Heart right ventricle (tissue), 16 donors: ENCODE measurements at regions not wholly inside any gene's neighbourhood (a gene's known extent, or its start where the extent isn't known, plus 50 kb on each side); places are given as distances from the start of the nearest gene placed in this dataset.

ENCODE experiments used
- ATAC-seq, 8 donors: fragments of 200-7000 bp; cut with Tn5 transposase; one replicate each; pipeline ENCODE4 v1.9.1; 2020; ENCODE audit warnings: mild to moderate bottlenecking in 8 of 8, moderate library complexity in 8 of 8, moderate number of reproducible peaks in 1 of 8
- DNase-seq, 2 donors: peaks; one replicate each; pipeline ENCODE4 v3.0.0-alpha.2; 2020
- H3K27ac ChIP-seq, 10 donors: fragments of 200-600 bp; sonication (generic) in 2 of 10; one replicate each; pipeline versions ENCODE4 v1.5.0 to v1.8.0; 2020 to 2022; ENCODE audit warnings: mild to moderate bottlenecking in 3 of 10
- H3K27me3 ChIP-seq, 7 donors: fragments of 200-600 bp; one replicate each; pipeline ENCODE4 v1.8.0; 2021 to 2022; ENCODE audit warnings: mild to moderate bottlenecking in 2 of 7
- H3K36me3 ChIP-seq, 9 donors: fragments of 200-600 bp; sonication (generic) in 1 of 9; one replicate each; pipeline versions ENCODE4 v1.5.0 to v1.8.0; 2020 to 2022; ENCODE audit warnings: mild to moderate bottlenecking in 2 of 9
- H3K4me1 ChIP-seq, 9 donors: fragments of 200-600 bp; sonication (generic) in 1 of 9; one replicate each; pipeline versions ENCODE4 v1.5.0 to v1.8.0; 2020 to 2022; ENCODE audit warnings: mild to moderate bottlenecking in 4 of 9
- H3K4me3 ChIP-seq, 10 donors: fragments of 200-600 bp; sonication (generic) in 2 of 10; one replicate each; pipeline versions ENCODE4 v1.5.0 to v1.8.0; 2020 to 2022; ENCODE audit warnings: mild to moderate bottlenecking in 7 of 10, moderate library complexity in 2 of 10
- H3K9me3 ChIP-seq, 11 donors: fragments of 200-600 bp in 10 of 11; sonication (generic) in 2 of 11; one replicate each; pipeline versions ENCODE4 v1.5.0 to v1.8.0; 2013 to 2022; ENCODE audit warnings: mild to moderate bottlenecking in 2 of 11, control low read depth in 1 of 11, moderate library complexity in 1 of 11
- WGBS, 2 donors: extraction: QIAGEN DNeasy Blood & Tissue Kit; methylation state at CpG; one replicate each; pipeline ENCODE4 v1.1.7; 2013; ENCODE audit warnings: inconsistent platforms in 1 of 2; 5-methylcytosine and 5-hydroxymethylcytosine counted together
- intact Hi-C, 10 donors: fragments of 100-400 bp; cut with DNase I; formaldehyde crosslinking; loops; one replicate each; pipeline versions ENCODE4 v1.11.1 to v1.14.2; 2022
- TF ChIP-seq, protein P1 (sequence below), 9 donors: fragments of 200-600 bp; sonication (generic) in 2 of 9; IDR thresholded peaks; one replicate each; pipeline versions ENCODE4 v1.5.0 to v1.8.0; 2021 to 2022; ENCODE audit warnings: antibody characterized with exemption in 9 of 9, mild to moderate bottlenecking in 5 of 9, moderate library complexity in 1 of 9
- donor health status: Arrhythmogenic right ventricular cardiomyopathy.
- donor health status: ischemic (EF 13 %, LVEDD 7.1; RV severe dilation, severe dysfunction).
- donor health status: healthy with polysubstance abuse.
- donor health status: DM: no; HTN: yes; CAD: no.
- donor health status: DM: no; HTN: no; CAD: no.
- donor health status: ischemic (EF 25% LVEDD 6.9; RV normal size, moderate dysfunction).
- donor health status: ischemic (EF 25% LVEDD 5.7; RV mildly dilated, moderate dysfunction).
- donor health status: healthy.
- donor health status: DM: yes; HTN: yes; CAD: no.
- donor health status: Ischemic cardiomyopathy.
- donor health status: ischemic (EF 35%, LVEDD 5.7; RV mildly dilated, moderate dysfunction).
- donor health status: nonischemic (EF 11% LVEDD 7.7; RV severe dilation, severe dysfunction).
- donor health status: DM: yes; HTN: yes; CAD: no.
- donor health status: PGD.
- donor health status: ischemic (EF 29% LVEDD 5.4; RV normal size, mild dysfunction).
- donor health status: nonischemic (EF 23%, LVEDD 6.1; RV moderate dilation, normal function).

DNA sequence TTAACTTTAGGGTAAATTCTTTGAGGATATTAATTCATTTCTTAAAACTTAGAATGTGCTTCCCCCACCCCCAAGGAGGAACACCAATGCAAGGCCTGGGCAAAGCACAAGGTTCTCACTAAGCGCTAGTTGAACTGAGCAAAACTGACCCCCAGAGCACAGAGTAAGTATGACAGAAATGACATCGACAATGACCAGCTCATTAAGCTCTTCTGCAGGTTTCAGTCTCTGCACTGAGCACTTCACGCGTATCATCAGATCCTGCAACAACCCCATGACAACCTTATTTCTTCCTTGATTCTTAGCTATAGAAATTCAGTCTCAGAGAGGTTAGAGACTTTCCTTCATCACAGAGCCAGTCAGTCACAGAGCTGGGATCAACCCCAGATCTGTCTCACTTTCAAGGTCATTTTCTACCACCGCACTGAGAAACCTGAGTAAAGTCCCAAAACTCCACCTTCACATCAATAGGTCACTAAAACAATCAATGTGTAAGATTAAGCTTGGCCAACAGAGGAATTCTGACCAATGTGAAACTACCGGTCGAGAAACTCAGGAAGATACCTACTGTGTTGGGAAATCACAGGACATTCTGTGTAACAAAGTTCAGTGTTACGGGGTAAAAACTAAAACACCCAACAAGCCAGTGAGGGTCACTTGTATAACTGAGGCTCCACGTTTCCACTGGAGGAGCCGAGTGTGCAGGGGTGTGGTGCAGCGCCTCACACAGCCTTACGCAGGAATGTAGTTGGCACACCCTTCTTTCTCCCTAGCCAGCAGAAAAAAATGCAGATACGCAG is 129.0 kb upstream of the FOXQ1 start:
- intact Hi-C loops: no loop called here
- TF ChIP-seq, protein P1, sequence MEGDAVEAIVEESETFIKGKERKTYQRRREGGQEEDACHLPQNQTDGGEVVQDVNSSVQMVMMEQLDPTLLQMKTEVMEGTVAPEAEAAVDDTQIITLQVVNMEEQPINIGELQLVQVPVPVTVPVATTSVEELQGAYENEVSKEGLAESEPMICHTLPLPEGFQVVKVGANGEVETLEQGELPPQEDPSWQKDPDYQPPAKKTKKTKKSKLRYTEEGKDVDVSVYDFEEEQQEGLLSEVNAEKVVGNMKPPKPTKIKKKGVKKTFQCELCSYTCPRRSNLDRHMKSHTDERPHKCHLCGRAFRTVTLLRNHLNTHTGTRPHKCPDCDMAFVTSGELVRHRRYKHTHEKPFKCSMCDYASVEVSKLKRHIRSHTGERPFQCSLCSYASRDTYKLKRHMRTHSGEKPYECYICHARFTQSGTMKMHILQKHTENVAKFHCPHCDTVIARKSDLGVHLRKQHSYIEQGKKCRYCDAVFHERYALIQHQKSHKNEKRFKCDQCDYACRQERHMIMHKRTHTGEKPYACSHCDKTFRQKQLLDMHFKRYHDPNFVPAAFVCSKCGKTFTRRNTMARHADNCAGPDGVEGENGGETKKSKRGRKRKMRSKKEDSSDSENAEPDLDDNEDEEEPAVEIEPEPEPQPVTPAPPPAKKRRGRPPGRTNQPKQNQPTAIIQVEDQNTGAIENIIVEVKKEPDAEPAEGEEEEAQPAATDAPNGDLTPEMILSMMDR (IDR thresholded peaks at IDR 0.05): no peak
- WGBS, 2 donors: 83 to 86% methylated on average over 13 of the region's 13 CpGs

DNA sequence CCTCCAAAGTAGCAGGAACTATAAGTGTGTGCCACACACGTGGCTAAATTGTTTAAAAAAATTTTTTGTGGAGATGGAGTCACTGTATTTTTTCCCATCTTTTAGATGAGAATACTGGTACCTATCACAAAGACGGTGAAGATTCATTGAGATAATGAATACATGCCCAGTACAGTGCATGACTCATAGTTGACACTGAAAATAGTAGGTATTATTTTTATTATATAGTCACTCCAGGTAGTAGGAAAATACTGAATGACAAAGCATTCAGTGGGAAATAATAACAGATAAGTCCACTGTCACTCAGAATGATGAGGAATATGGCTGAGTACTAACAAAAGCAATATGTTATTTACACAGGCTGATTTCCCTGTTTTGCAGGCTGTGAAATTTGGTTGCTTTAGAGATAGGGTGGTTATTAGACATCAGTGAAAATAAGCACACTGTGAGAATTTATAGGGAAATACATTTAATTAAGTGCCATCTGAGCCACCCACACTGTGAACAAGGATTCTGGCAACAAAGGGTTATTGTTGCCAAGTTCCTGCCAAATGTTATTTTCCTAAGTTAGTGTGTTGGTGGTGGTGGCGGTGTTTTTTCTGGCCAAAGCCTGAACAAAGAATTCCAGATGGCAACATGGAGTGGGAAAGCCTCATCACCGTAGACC is 129.8 kb upstream of the FOXQ1 start:
- intact Hi-C loops: no loop called here
- Histone ChIP-seq H3K9me3 (no peaks in the 10 kb centered on the region), H3K27ac (no peak overlapping the region), H3K4me3 (no peak overlapping the region), H3K27me3 (peaks cover 0 to 45% (median 28%) of the 10 kb centered on the region in 7 donors), H3K4me1 (no peaks in the 10 kb centered on the region), H3K36me3 (no peaks in the 10 kb centered on the region)
- 66% methylated on average over 4 of the region's 4 CpGs for WGBS, 2 donors
- no peak for DNase-seq
- no peak for ATAC-seq
- TF ChIP-seq, protein P1 (IDR thresholded peaks at IDR 0.05): no peak

More for the DNA sequence above, 129.0 kb upstream of the FOXQ1 start:
- Histone ChIP-seq H3K4me3 (no peak overlapping the region), H3K9me3 (no peaks in the 10 kb centered on the region), H3K27me3 (peaks cover 0 to 45% (median 23%) of the 10 kb centered on the region in 7 donors), H3K36me3 (no peaks in the 10 kb centered on the region), H3K4me1 (no peaks in the 10 kb centered on the region), H3K27ac (no peak overlapping the region)
- no peak for ATAC-seq
- no peak for DNase-seq

DNA sequence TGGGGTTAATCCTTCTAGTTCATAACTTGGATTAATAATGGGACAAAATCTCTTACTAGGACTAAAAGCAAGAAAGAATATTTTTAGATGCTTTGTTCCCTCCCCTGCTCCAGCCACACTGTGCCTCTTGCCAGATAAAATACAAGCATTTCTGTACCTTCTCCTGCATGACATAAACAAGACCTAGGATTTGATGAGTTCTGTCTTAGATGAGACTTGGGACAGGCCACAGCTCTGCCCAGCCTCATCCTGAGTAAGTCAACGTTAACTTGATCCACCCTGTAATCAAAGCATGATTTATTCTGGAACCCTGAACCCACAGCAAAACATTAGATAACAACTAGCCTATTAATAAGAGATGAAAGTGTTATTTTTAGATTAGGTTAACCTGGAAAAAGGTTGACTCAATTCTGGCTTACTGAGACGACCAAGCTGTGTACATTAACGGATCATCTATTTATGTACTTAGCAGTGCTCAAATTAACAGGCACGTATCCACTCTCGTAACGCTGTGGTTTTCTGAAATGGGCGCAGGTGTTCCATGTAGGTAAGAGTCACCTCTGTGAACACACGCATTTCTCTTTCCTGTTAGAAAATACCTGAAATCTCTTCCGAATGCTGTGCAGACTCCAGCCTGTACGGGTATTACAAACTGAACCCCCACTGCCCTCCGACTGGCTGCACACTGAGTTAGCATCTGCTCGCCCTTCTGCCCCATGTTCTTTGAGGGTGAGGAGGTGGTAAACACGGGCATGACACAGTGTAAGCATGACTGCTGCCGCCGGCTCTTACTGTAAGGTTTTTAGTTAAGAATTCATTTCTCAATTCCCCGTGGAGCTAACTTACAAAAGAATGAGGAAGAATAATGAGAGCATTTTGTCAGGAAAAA is 132.1 kb upstream of the FOXQ1 start:
- intact Hi-C loops: no loop called here
- no peak for ATAC-seq
- DNase-seq: no peak
- TF ChIP-seq, protein P1 (IDR thresholded peaks at IDR 0.05): no peak
- Histone ChIP-seq H3K36me3 (no peaks in the 10 kb centered on the region), H3K27me3 (peaks cover 0 to 34% (median 22%) of the 10 kb centered on the region in 7 donors), H3K27ac (no peak overlapping the region), H3K4me3 (no peak overlapping the region), H3K9me3 (no peaks in the 10 kb centered on the region), H3K4me1 (no peaks in the 10 kb centered on the region)
- WGBS, 2 donors: 77 to 82% methylated on average over 16 of the region's 16 CpGs

DNA sequence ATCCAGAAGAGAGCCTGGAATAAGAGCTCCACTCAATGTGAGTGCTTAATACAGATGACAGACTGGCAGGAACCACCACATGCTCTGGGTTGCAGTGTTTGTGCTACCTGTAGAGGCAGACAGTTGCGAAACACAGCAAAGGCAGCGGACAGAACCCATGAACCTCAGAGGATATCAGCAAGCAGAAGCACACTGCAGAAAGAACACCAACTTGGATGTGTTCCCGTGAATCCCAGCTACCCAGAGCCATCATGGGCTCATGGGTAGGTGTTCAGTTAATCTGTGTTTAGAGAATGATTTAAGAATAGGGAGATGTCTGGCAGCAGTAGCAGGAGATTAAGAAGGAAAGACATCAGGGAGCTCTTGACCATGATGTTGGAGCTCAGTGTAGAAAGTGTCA is 133.3 kb upstream of the FOXQ1 start:
- DNase-seq (no peak), ATAC-seq (no peak)
- Histone ChIP-seq H3K27me3 (peaks cover 0 to 29% (median 11%) of the 10 kb centered on the region in 7 donors), H3K4me1 (no peaks in the 10 kb centered on the region), H3K36me3 (no peaks in the 10 kb centered on the region), H3K27ac (no peak overlapping the region), H3K9me3 (peaks cover 0 to 2% (median 0%) of the 10 kb centered on the region in 11 donors), H3K4me3 (no peak overlapping the region)
- intact Hi-C loops: no loop called here
- 88 to 89% methylated on average over 3 of the region's 3 CpGs for WGBS, 2 donors
- TF ChIP-seq, protein P1 (IDR thresholded peaks at IDR 0.05): no peak
